Astrocyte (in vitro differentiated cells and primary cell): ENCODE measurements at regions not wholly inside any gene's neighbourhood (a gene's known extent, or its start where the extent isn't known, plus 50 kb on each side); places are given as distances from the start of the nearest gene placed in this dataset.

Experiments
- EZH2 ChIP-seq: IDR thresholded peaks from 2 replicates; pipeline ENCODE4 v1.6.1; 2012; ENCODE audit warnings: mild to moderate bottlenecking, low read length, inconsistent platforms; ENCODE audit not compliant: insufficient read depth
- TF ChIP-seq, protein P1 (sequence below): IDR thresholded peaks from 2 replicates; pipeline ENCODE4 v1.5.1; 2011; ENCODE audit warnings: low read depth, mild to moderate bottlenecking, inconsistent platforms, low read length, moderate library complexity; ENCODE audit not compliant: insufficient read depth

DNA sequence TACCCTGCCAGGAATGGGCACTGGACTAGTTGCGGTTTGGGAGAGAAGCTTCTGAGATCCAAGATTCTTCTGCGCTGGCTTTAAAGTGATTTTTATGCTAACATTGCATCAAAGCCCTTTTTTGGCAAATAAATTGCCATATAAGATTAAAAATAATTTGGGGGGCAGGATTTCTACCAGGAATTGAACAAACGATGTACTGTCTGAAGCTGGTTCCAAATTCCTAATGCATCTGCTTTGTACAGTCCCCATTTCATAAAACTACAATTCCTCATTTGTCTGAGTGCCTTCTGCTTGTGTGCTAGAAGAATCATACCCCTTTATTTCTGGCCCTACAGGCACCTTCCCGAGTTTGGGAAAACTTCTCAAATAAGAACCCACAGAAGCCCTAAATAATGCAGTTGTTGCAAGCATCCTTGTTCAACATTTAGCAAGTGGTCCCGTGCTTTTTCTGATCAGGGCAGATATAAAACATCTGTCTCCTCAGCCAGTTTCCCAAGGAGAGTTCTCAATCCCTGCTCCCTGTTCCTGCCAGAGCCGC lies 349.7 kb downstream of the PTEN start:
- TF ChIP-seq, protein P1, sequence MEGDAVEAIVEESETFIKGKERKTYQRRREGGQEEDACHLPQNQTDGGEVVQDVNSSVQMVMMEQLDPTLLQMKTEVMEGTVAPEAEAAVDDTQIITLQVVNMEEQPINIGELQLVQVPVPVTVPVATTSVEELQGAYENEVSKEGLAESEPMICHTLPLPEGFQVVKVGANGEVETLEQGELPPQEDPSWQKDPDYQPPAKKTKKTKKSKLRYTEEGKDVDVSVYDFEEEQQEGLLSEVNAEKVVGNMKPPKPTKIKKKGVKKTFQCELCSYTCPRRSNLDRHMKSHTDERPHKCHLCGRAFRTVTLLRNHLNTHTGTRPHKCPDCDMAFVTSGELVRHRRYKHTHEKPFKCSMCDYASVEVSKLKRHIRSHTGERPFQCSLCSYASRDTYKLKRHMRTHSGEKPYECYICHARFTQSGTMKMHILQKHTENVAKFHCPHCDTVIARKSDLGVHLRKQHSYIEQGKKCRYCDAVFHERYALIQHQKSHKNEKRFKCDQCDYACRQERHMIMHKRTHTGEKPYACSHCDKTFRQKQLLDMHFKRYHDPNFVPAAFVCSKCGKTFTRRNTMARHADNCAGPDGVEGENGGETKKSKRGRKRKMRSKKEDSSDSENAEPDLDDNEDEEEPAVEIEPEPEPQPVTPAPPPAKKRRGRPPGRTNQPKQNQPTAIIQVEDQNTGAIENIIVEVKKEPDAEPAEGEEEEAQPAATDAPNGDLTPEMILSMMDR, result no peak
- TF ChIP-seq EZH2, result no peak
